ENCODE measurements at regions not wholly inside any gene's neighbourhood (a gene's known extent, or its start where the extent isn't known, plus 50 kb on each side); places are given as distances from the start of the nearest gene placed in this dataset.

- no peaks in the 10 kb centered on the region for H3K9me3 ChIP-seq
- WGBS, 4 donors = 97 to 98% (median 98%) methylated on average over 5 of the region's 5 CpGs
- no peak for TF ChIP-seq POLR2A (IDR thresholded peaks at IDR 0.05)
- no peak for TF ChIP-seq CTCF (IDR thresholded peaks at IDR 0.05)
- no peak for DNase-seq
- intact Hi-C loops (cut with DNase I) = no loop called here
- no peaks in the 10 kb centered on the region for H3K36me3 ChIP-seq
- peaks cover 0 to 13% (median 0%) of the 10 kb centered on the region in 12 donors for H3K4me1 ChIP-seq
- no peak for ATAC-seq
- H3K27me3 ChIP-seq = no peaks in the 10 kb centered on the region
- no peak overlapping the region for H3K4me3 ChIP-seq
- no peak overlapping the region for H3K27ac ChIP-seq
Observed at GRCh38 chr13:34700155-34700554, 241.9 kb upstream of the NBEA start.

- Histone ChIP-seq H3K9me3 (no peaks in the 10 kb centered on the region), H3K27ac (no peak overlapping the region), H3K27me3 (no peaks in the 10 kb centered on the region), H3K4me1 (peaks cover 0 to 13% (median 0%) of the 10 kb centered on the region in 12 donors), H3K36me3 (no peaks in the 10 kb centered on the region), H3K4me3 (no peak overlapping the region)
- TF ChIP-seq CTCF (IDR thresholded peaks at IDR 0.05) (no peak), POLR2A (IDR thresholded peaks at IDR 0.05) (no peak)
- ATAC-seq (no peak), DNase-seq (no peak)
- 62 to 68% (median 65%) methylated on average over 4 of the region's 4 CpGs for WGBS, 4 donors
- intact Hi-C loops (cut with DNase I) = no loop called here
Observed at GRCh38 chr13:34701919-34702318, 240.2 kb upstream of the NBEA start.

- DNase-seq = no peak
Observed at GRCh38 chr13:34708566-34709313, 233.3 kb upstream of the NBEA start.

More at GRCh38 chr13:34708566-34709313, 233.3 kb upstream of the NBEA start:
- Histone ChIP-seq H3K4me1 (no peaks in the 10 kb centered on the region), H3K36me3 (no peaks in the 10 kb centered on the region), H3K4me3 (no peak overlapping the region), H3K27me3 (no peaks in the 10 kb centered on the region), H3K27ac (no peak overlapping the region), H3K9me3 (peaks cover 0 to 7% (median 0%) of the 10 kb centered on the region in 12 donors)
- WGBS, 4 donors = 64 to 80% (median 73%) methylated on average over 1 of the region's 1 CpG
- TF ChIP-seq POLR2A (IDR thresholded peaks at IDR 0.05) = no peak
- no peak for TF ChIP-seq CTCF (IDR thresholded peaks at IDR 0.05)
- ATAC-seq = no peak
- intact Hi-C loops (cut with DNase I) = no loop called here

Data from heart left ventricle (tissue), 16 donors.